NB4 (cell line): ENCODE measurements at regions not wholly inside any gene's neighbourhood (a gene's known extent, or its start where the extent isn't known, plus 50 kb on each side); places are given as distances from the start of the nearest gene placed in this dataset.

Experiments
- DNase-seq: peaks from one replicate; pipeline ENCODE4 v3.0.0; 2010; ENCODE audit warnings: low read depth
- H3K4me3 ChIP-seq: one replicate; pipeline ENCODE4 v1.5.1; 2011; ENCODE audit warnings: mild to moderate bottlenecking, low read depth, low read length, moderate library complexity
- CTCF ChIP-seq: IDR thresholded peaks from one replicate; pipeline ENCODE4 v1.5.1; 2012; ENCODE audit warnings: low read depth, low read length
- MAX ChIP-seq: IDR thresholded peaks from 2 replicates; pipeline ENCODE4 v1.6.1; 2011; ENCODE audit warnings: low read depth, low read length
- MYC ChIP-seq: IDR thresholded peaks from 2 replicates; pipeline ENCODE4 v1.6.1; 2011; ENCODE audit warnings: low read depth, low read length
- POLR2A ChIP-seq: IDR thresholded peaks from 2 replicates; pipeline ENCODE4 v1.6.1; 2011; ENCODE audit warnings: mild to moderate bottlenecking; ENCODE audit not compliant: insufficient read length; ENCODE audit errors: extremely low read depth

- TF ChIP-seq CTCF (no peak), MYC (no peak), POLR2A (no peak), MAX (no peak)
- no peak overlapping the region for H3K4me3 ChIP-seq
- DNase-seq, result no peak
Measured at GRCh38 chr19:29372461-29372860, 153.3 kb upstream of the VSTM2B start.

- no peak overlapping the region for H3K4me3 ChIP-seq
- no peak for DNase-seq
- no peak for TF ChIP-seq CTCF
- TF ChIP-seq POLR2A, result no peak
- no peak for TF ChIP-seq MYC
- TF ChIP-seq MAX, result no peak
Measured at GRCh38 chr19:29372921-29373797, 152.6 kb upstream of the VSTM2B start.

- TF ChIP-seq CTCF (no peak), POLR2A (no peak), MYC (no peak), MAX (no peak)
Measured at GRCh38 chr19:29375429-29376119, 150.2 kb upstream of the VSTM2B start.

GRCh38 chr19:29376855-29377354, 148.9 kb upstream of the VSTM2B start:
- DNase-seq, result no peak
- no peak for TF ChIP-seq CTCF
- no peak for TF ChIP-seq MYC
- TF ChIP-seq POLR2A, result no peak
- TF ChIP-seq MAX, result no peak
- no peak overlapping the region for H3K4me3 ChIP-seq

More at GRCh38 chr19:29375429-29376119, 150.2 kb upstream of the VSTM2B start:
- no peak overlapping the region for H3K4me3 ChIP-seq
- DNase-seq, result no peak

- TF ChIP-seq MAX (no peak), MYC (no peak), POLR2A (no peak), CTCF (no peak)
- H3K4me3 ChIP-seq, result no peak overlapping the region
- DNase-seq, result no peak
Measured at GRCh38 chr19:29378126-29378525, 147.7 kb upstream of the VSTM2B start.
